ENCODE measurements at regions not wholly inside any gene's neighbourhood (a gene's known extent, or its start where the extent isn't known, plus 50 kb on each side); places are given as distances from the start of the nearest gene placed in this dataset.
"Not testable (repeated sequence)": the region's sequence is repeated elsewhere in the genome, so short reads cannot be mapped to it uniquely, and the experiment has no call there.

DNA sequence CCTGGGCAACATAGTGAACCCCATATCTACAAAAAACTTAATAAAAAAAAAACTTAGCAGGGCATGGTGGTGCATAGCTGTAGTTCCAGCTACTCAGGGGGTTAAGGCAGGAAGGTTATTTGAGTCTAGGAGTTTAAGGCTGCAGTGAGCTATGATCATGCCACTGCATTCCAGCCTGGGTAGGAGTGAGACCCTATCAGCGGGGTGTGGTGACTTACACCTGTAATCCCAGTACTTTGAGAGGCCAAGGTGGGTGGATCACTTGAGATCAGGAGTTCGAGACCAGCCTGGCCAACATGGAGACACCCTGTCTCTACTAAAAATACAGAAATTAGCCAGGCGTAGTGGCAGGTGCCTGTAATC is 63.0 kb upstream of the TRIM24 start:
- TF ChIP-seq, protein P1, sequence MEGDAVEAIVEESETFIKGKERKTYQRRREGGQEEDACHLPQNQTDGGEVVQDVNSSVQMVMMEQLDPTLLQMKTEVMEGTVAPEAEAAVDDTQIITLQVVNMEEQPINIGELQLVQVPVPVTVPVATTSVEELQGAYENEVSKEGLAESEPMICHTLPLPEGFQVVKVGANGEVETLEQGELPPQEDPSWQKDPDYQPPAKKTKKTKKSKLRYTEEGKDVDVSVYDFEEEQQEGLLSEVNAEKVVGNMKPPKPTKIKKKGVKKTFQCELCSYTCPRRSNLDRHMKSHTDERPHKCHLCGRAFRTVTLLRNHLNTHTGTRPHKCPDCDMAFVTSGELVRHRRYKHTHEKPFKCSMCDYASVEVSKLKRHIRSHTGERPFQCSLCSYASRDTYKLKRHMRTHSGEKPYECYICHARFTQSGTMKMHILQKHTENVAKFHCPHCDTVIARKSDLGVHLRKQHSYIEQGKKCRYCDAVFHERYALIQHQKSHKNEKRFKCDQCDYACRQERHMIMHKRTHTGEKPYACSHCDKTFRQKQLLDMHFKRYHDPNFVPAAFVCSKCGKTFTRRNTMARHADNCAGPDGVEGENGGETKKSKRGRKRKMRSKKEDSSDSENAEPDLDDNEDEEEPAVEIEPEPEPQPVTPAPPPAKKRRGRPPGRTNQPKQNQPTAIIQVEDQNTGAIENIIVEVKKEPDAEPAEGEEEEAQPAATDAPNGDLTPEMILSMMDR (IDR thresholded peaks at IDR 0.05), result not testable (repeated sequence)
- TF ChIP-seq EZH2 (IDR thresholded peaks at IDR 0.05; ENCODE audit: borderline replicate concordance, insufficient read depth, low read depth, low read length, poor library complexity, severe bottlenecking), result not testable (repeated sequence)
